Omental fat pad (tissue), 3 donors: ENCODE measurements at regions not wholly inside any gene's neighbourhood (a gene's known extent, or its start where the extent isn't known, plus 50 kb on each side); places are given as distances from the start of the nearest gene placed in this dataset.

Source experiments
- ATAC-seq: fragments of 150-250 bp; one replicate; pipeline ENCODE4 v1.9.1; 2016; ENCODE audit warnings: mild to moderate bottlenecking, moderate library complexity; ENCODE audit not compliant: low FRiP score
- DNase-seq: peaks from one replicate; pipeline ENCODE4 v3.0.0-alpha.2; 2019; ENCODE audit warnings: low spot score
- TF ChIP-seq, protein P1 (sequence below), 3 donors: fragments of 450-650 bp; IDR thresholded peaks; one replicate each; pipeline ENCODE4 v1.5.1; 2016 to 2017; ENCODE audit warnings: antibody characterized with exemption in 3 of 3, mild to moderate bottlenecking in 3 of 3, moderate library complexity in 2 of 3

DNA sequence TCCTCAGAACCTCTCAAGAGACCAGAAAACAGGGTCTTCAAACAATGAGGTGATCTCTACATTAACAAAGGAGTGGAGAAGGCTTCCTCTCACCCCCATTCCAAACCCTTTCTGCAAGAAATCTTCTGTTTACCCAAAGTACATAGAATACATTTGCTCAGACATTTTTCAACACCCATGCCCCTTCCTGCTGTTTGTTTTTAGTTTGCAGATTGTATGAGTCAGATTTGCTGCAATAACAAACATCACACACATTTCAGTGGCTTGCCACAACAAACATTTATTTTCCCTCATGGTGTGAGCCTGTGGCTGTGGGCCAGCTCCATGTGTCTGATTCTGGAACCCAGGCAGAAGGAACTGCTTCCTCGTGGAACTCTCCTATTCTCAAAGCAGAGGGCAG, 68.2 kb upstream of the BAIAP2L1 start:
- no peak for DNase-seq
- TF ChIP-seq, protein P1, sequence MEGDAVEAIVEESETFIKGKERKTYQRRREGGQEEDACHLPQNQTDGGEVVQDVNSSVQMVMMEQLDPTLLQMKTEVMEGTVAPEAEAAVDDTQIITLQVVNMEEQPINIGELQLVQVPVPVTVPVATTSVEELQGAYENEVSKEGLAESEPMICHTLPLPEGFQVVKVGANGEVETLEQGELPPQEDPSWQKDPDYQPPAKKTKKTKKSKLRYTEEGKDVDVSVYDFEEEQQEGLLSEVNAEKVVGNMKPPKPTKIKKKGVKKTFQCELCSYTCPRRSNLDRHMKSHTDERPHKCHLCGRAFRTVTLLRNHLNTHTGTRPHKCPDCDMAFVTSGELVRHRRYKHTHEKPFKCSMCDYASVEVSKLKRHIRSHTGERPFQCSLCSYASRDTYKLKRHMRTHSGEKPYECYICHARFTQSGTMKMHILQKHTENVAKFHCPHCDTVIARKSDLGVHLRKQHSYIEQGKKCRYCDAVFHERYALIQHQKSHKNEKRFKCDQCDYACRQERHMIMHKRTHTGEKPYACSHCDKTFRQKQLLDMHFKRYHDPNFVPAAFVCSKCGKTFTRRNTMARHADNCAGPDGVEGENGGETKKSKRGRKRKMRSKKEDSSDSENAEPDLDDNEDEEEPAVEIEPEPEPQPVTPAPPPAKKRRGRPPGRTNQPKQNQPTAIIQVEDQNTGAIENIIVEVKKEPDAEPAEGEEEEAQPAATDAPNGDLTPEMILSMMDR (IDR thresholded peaks at IDR 0.05), result no peak
- ATAC-seq, result no peak

DNA sequence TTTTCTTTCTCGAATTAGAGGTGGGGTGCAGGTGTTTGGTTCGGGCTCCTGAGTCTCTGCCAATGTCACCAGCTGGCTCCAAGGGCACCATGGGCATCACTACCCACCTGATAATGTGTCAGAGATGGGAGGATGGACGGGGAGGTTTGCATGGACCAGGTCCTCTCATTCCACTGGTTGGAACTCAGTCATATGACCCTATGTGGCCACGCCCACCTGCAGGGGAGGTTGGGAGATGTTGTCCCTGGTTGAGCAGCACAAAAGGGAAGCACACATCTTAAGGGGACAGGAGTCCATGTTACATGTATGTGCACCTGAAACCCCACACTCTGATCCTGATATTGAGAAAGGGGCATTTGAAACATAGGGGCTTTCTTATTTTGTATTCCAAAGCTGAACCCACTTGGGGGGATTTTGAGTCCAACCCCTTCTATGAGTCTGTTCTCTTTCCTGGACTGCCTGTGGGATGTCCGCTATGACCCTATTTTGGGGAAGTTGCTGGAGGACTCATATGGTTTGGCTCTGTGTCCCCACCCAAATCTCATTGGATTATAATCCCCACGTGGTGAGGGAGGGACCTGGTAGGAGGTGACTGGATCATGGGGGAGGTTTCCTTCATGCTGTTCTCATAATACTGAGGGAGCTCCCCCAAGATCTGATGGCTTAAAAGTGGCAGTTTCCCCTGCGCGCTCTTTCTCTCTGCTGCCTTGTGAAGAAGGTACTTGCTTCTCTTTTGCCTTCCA, 66.9 kb upstream of the BAIAP2L1 start:
- no peak for DNase-seq
- TF ChIP-seq, protein P1 (IDR thresholded peaks at IDR 0.05), result no peak
- ATAC-seq, result no peak

DNA sequence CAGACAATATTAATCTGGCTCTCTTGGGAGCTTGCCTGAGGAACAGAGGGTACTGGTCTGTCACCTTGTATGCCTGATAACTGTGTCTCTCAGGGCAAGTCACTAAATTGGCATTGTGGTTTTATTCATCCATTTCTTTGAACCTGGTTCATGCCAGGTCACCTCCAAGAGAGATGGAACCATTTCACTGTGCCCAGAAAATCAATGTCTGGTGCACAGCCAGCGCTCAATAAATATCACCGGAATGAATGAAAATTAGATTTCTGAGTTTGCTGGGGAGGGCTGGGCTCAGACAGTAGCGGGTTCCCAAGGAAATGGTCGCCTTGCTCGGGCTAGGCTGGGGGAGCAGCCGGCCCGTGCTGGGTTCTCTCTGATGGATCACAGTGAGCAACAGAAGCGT, 64.1 kb upstream of the BAIAP2L1 start:
- DNase-seq (no peak), ATAC-seq (no peak)
- TF ChIP-seq, protein P1 (IDR thresholded peaks at IDR 0.05), result no peak

DNA sequence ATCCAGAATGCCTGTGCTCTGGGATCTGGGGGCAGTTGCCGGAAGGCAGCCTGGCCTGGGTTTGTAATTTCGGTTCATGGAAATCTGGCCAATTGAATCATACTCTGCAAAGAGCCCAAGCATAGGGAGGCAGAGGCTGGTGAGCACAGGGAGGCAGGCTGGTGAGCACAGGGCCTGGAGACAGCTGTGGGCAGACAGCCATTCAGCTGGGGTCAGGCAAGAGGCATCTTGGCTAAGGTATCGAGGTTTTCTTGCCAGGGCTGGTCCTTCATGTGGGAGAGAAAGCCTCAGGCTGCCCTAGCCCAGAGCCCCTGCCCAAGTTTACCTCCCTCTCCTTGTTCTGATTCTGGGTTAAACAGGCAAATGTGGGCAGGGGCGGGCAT, 63.7 kb upstream of the BAIAP2L1 start:
- DNase-seq (no peak), ATAC-seq (no peak)
- TF ChIP-seq, protein P1 (IDR thresholded peaks at IDR 0.05), result no peak

DNA sequence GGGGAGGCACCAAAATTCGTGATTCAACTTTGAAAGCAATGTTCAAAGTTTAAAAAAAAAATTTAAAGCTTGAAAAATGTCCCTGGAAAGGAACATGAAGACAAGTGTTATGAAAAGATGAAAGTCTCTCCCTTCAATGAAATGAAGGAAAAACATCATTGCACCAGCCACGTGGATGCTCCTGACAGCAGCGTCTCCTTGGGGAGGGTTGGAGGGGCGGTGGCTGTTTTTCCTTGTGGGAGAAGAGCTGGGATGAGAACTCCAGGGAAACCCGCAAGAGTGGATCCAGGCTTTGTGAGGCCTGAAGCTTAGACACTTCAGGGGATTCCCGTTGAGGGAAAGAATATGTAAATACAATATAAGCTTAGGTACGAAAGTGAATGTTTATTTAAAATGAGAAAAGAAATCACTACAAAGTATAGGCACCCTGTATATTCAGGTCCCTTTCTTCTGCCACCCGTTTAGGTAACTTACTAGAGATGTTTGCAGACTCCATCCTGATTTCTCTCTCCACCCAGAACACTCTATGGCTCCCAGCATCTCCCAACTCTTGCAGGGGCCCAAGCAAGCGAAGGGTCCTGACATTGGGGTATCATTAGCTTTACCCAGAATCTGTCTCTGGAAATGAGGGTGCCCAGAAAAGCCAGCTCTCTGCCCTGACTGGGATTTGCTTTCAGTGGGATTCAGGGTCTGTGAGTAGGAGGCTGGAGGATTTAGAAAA, 63.1 kb upstream of the BAIAP2L1 start:
- ATAC-seq (no peak), DNase-seq (no peak)
- TF ChIP-seq, protein P1 (IDR thresholded peaks at IDR 0.05), result no peak

DNA sequence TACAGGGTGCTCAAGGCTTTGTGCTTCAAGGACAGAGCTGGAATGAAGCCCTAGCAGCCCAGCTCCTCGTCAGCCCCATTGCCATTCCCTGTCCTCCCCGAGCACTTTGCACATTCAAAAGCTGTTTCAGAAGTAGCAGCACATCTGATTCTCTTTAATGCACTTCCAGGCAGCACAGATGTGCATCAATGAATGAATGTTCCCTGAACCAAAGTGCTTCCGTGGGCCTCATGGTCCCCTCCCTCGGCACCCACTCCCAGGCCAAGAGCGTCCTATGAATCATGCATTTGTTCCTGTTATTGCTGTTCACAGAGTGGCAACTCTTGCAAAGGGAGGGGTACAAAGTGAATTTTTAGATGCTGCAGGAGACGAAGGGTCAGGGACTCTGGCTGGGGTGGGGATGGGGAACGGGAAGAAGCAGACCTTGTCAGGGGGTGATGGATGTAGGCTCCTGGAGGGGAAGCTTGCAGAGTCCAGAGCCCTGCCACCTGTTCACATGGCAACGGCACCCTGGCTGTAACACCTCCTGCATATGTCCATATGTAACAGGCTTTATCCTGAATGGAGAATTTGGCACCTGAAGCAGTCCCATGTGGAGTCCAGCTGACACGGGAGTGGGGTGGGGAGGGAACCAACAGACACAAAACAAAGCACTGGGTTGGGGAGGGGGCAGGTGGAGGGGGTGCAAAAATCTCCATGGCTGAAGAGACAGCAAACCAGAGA, 62.2 kb upstream of the BAIAP2L1 start:
- no peak for ATAC-seq
- TF ChIP-seq, protein P1 (IDR thresholded peaks at IDR 0.05), result no peak
- DNase-seq, result no peak
